GM21390 (cell line): ENCODE measurements at regions not wholly inside any gene's neighbourhood (a gene's known extent, or its start where the extent isn't known, plus 50 kb on each side); places are given as distances from the start of the nearest gene placed in this dataset.
"Not testable (repeated sequence)": the region's sequence is repeated elsewhere in the genome, so short reads cannot be mapped to it uniquely, and the experiment has no call there.

Experiments used
- ATAC-seq: cut with Tn5 transposase; IDR thresholded peaks from one replicate; pipeline ENCODE4 v1.9.1; 2021; ENCODE audit not compliant: unreplicated experiment

GRCh38 chr4:3954540-3955320 lies 188.5 kb downstream of the ADRA2C start:
- ATAC-seq: not testable (repeated sequence)

GRCh38 chr4:3955321-3956164 lies 189.4 kb downstream of the ADRA2C start:
- ATAC-seq: peak; percentile 100

- not testable (repeated sequence) for ATAC-seq
Observed at GRCh38 chr4:3956165-3956867, 190.1 kb downstream of the ADRA2C start.

GRCh38 chr4:3961091-3961672 lies 195.0 kb downstream of the ADRA2C start:
- ATAC-seq: not testable (repeated sequence)

- ATAC-seq: not testable (repeated sequence)
Observed at GRCh38 chr4:3964572-3965278, 198.5 kb downstream of the ADRA2C start.

- not testable (repeated sequence) for ATAC-seq
Observed at GRCh38 chr4:3967204-3967603, 201.0 kb downstream of the ADRA2C start.

GRCh38 chr4:3972626-3973025 lies 206.4 kb downstream of the ADRA2C start:
- ATAC-seq: not testable (repeated sequence)

- not testable (repeated sequence) for ATAC-seq
Observed at GRCh38 chr4:3973581-3974200, 207.5 kb downstream of the ADRA2C start.

- ATAC-seq: not testable (repeated sequence)
Observed at GRCh38 chr4:3983518-3984125, 217.4 kb downstream of the ADRA2C start.

GRCh38 chr4:3984796-3985195 lies 218.6 kb downstream of the ADRA2C start:
- ATAC-seq: not testable (repeated sequence)

- ATAC-seq: not testable (repeated sequence)
Observed at GRCh38 chr4:3986412-3986811, 220.2 kb downstream of the ADRA2C start.

GRCh38 chr4:3997386-3997785 lies 229.3 kb downstream of the OTOP1 start:
- ATAC-seq: not testable (repeated sequence)

GRCh38 chr4:4004036-4004435 lies 222.7 kb downstream of the OTOP1 start:
- ATAC-seq: not testable (repeated sequence)

GRCh38 chr4:4004702-4005101 lies 222.0 kb downstream of the OTOP1 start:
- ATAC-seq: not testable (repeated sequence)

GRCh38 chr4:4006356-4006755 lies 220.4 kb downstream of the OTOP1 start:
- not testable (repeated sequence) for ATAC-seq

GRCh38 chr4:4019071-4019470 lies 207.7 kb downstream of the OTOP1 start:
- ATAC-seq: not testable (repeated sequence)

GRCh38 chr4:4021161-4021560 lies 205.6 kb downstream of the OTOP1 start:
- ATAC-seq: not testable (repeated sequence)

- not testable (repeated sequence) for ATAC-seq
Observed at GRCh38 chr4:4026708-4027107, 200.0 kb downstream of the OTOP1 start.

- ATAC-seq: not testable (repeated sequence)
Observed at GRCh38 chr4:4028752-4029151, 198.0 kb downstream of the OTOP1 start.
